ENCODE measurements at regions not wholly inside any gene's neighbourhood (a gene's known extent, or its start where the extent isn't known, plus 50 kb on each side); places are given as distances from the start of the nearest gene placed in this dataset.
"Not testable (repeated sequence)": the region's sequence is repeated elsewhere in the genome, so short reads cannot be mapped to it uniquely, and the experiment has no call there.

- DNase-seq, result no peak
These were observed 166.9 kb upstream of the GRK3 start for GRCh38 chr22:25397616-25398015.

GRCh38 chr22:25398591-25399062 is 165.8 kb upstream of the GRK3 start:
- peak; percentile 27 for DNase-seq

- no peak for DNase-seq
These were observed 164.8 kb upstream of the GRK3 start for GRCh38 chr22:25399649-25400151.

- no peak for DNase-seq
These were observed 162.3 kb upstream of the GRK3 start for GRCh38 chr22:25402160-25402500.

- no peak for DNase-seq
These were observed 161.8 kb upstream of the GRK3 start for GRCh38 chr22:25402501-25403283.

- no peak for DNase-seq
These were observed 161.1 kb upstream of the GRK3 start for GRCh38 chr22:25403284-25403810.

GRCh38 chr22:25403811-25404471 is 160.5 kb upstream of the GRK3 start:
- DNase-seq, result no peak

GRCh38 chr22:25404556-25404927 is 159.9 kb upstream of the GRK3 start:
- DNase-seq, result no peak

- DNase-seq, result peak; percentile 67
These were observed 159.3 kb upstream of the GRK3 start for GRCh38 chr22:25404928-25405816.

- no peak for DNase-seq
These were observed 158.5 kb upstream of the GRK3 start for GRCh38 chr22:25405841-25406509.

GRCh38 chr22:25406510-25407210 is 157.8 kb upstream of the GRK3 start:
- no peak for DNase-seq

GRCh38 chr22:25407226-25407858 is 157.1 kb upstream of the GRK3 start:
- no peak for DNase-seq

- DNase-seq, result no peak
These were observed 156.6 kb upstream of the GRK3 start for GRCh38 chr22:25407859-25408229.

- no peak for DNase-seq
These were observed 155.2 kb upstream of the GRK3 start for GRCh38 chr22:25409240-25409639.

- DNase-seq, result no peak
These were observed 153.6 kb upstream of the GRK3 start for GRCh38 chr22:25410849-25411248.

GRCh38 chr22:25413620-25414019 is 150.9 kb upstream of the GRK3 start:
- no peak for DNase-seq

GRCh38 chr22:25415731-25416130 is 148.7 kb upstream of the GRK3 start:
- DNase-seq, result not testable (repeated sequence)

- not testable (repeated sequence) for DNase-seq
These were observed 146.6 kb upstream of the GRK3 start for GRCh38 chr22:25417826-25418225.

GRCh38 chr22:25419247-25420113 is 145.0 kb upstream of the GRK3 start:
- no peak for DNase-seq

GRCh38 chr22:25420114-25420441 is 144.4 kb upstream of the GRK3 start:
- not testable (repeated sequence) for DNase-seq

All from stimulated activated CD4-positive, alpha-beta T cell treated with anti-CD3 and anti-CD28 coated beads, Interleukin-4, amount 100 ng/mL, for 24 hours (primary cell).